Neural progenitor cell (in vitro differentiated cells): ENCODE measurements at regions not wholly inside any gene's neighbourhood (a gene's known extent, or its start where the extent isn't known, plus 50 kb on each side); places are given as distances from the start of the nearest gene placed in this dataset.
"Not testable (repeated sequence)": the region's sequence is repeated elsewhere in the genome, so short reads cannot be mapped to it uniquely, and the experiment has no call there.

Source experiments
- DNase-seq: peaks from one replicate; pipeline ENCODE4 v3.0.0-alpha.2; 2016; ENCODE audit warnings: low spot score
- H2AFZ ChIP-seq: fragments of 200-600 bp; sonication (generic); replicated peaks from 2 replicates; pipeline ENCODE4 v1.6.1; 2016; ENCODE audit warnings: antibody characterized with exemption
- H3F3A ChIP-seq: fragments of 200-600 bp; sonication (generic); 2 replicates; pipeline ENCODE4 v1.6.1; 2016; ENCODE audit warnings: antibody characterized with exemption, low read depth
- H3K27ac ChIP-seq: fragments of 200-600 bp; sonication (generic); 2 replicates; pipeline ENCODE4 v1.5.1; 2016; ENCODE audit warnings: mild to moderate bottlenecking
- H3K27me3 ChIP-seq: fragments of 200-600 bp; sonication (generic); 2 replicates; pipeline ENCODE4 v1.6.1; 2016; ENCODE audit warnings: mild to moderate bottlenecking, moderate library complexity
- H3K36me3 ChIP-seq: fragments of 200-600 bp; sonication (generic); 2 replicates; pipeline ENCODE4 v1.5.1; 2016
- H3K4me1 ChIP-seq: fragments of 200-600 bp; sonication (generic); 2 replicates; pipeline ENCODE4 v1.6.1; 2016; ENCODE audit warnings: mixed run types
- H3K4me2 ChIP-seq: fragments of 200-600 bp; sonication (generic); 2 replicates; pipeline ENCODE4 v1.6.1; 2016
- H3K4me3 ChIP-seq: fragments of 200-600 bp; sonication (generic); 2 replicates; pipeline ENCODE4 v1.5.1; 2016
- H3K79me2 ChIP-seq: fragments of 200-600 bp; sonication (generic); 2 replicates; pipeline ENCODE4 v1.6.1; 2016; ENCODE audit warnings: low read depth
- H3K9ac ChIP-seq: fragments of 200-600 bp; sonication (generic); 2 replicates; pipeline ENCODE4 v1.6.1; 2016
- H3K9me3 ChIP-seq: fragments of 200-600 bp; sonication (generic); 2 replicates; pipeline ENCODE4 v1.5.1; 2016; ENCODE audit warnings: low read depth
- H4K20me1 ChIP-seq: fragments of 200-600 bp; sonication (generic); 2 replicates; pipeline ENCODE4 v1.6.1; 2016; ENCODE audit warnings: low read depth
- H3K27ac Mint-ChIP-seq: 3 replicates; pipeline ENCODE4 v1.8.0; 2021; ENCODE audit warnings: mixed read lengths
- H3K27me3 Mint-ChIP-seq: 2 replicates; pipeline ENCODE4 v1.8.0; 2022; ENCODE audit warnings: low read depth, mild to moderate bottlenecking, inconsistent platforms, moderate library complexity, mixed read lengths; ENCODE audit not compliant: insufficient read depth
- H3K36me3 Mint-ChIP-seq: 3 replicates; pipeline ENCODE4 v1.8.0; 2021; ENCODE audit warnings: mixed read lengths
- H3K4me1 Mint-ChIP-seq: 3 replicates; pipeline ENCODE4 v1.8.0; 2021; ENCODE audit warnings: mixed read lengths
- H3K4me3 Mint-ChIP-seq: 3 replicates; pipeline ENCODE4 v1.8.0; 2021; ENCODE audit warnings: mild to moderate bottlenecking, moderate library complexity, mixed read lengths
- H3K9me3 Mint-ChIP-seq: 3 replicates; pipeline ENCODE4 v1.8.0; 2020; ENCODE audit warnings: mixed read lengths
- EZH2 ChIP-seq: fragments of 200-600 bp; sonication (generic); IDR thresholded peaks from 2 replicates; pipeline ENCODE4 v1.6.1; 2017; ENCODE audit warnings: antibody characterized with exemption, mild to moderate bottlenecking, moderate library complexity
- EZH2phosphoT487 ChIP-seq: fragments of 200-600 bp; sonication (generic); IDR thresholded peaks from 2 replicates; pipeline ENCODE4 v1.6.1; 2017; ENCODE audit warnings: antibody characterized with exemption
- TF ChIP-seq, protein P1 (sequence below): fragments of 200-600 bp; sonication (generic); IDR thresholded peaks from 2 replicates; pipeline ENCODE4 v1.5.1; 2017; ENCODE audit warnings: antibody characterized with exemption, mild to moderate bottlenecking

DNA sequence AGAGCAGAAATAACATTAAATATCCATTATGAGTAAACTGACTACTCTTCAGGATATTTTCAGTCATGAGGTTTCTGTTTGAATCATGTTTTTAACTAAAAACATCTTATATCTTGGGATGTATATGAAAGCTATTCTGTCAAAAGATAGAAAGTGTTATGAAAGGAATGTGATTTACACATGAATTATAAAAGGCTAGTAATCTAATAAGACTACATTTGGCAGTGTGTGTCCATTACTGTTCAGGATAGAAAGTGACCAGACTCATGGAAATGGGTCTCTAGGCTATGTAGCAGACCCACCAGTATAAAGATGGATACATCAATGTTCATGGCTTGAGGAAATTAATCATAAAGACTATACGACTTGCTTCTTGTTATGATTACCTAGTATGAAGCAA lies 1328.2 kb upstream of the NUDT12 start:
- Histone ChIP-seq H3K9ac (no peak overlapping the region), H3K4me3 (no peak overlapping the region), H3K79me2 (no peaks in the 10 kb centered on the region), H3K4me1 (no peaks in the 10 kb centered on the region), H3K4me2 (no peak overlapping the region), H3K27me3 (no peaks in the 10 kb centered on the region), H3F3A (no peaks in the 10 kb centered on the region), H3K9me3 (no peaks in the 10 kb centered on the region), H2AFZ (no peak overlapping the region), H3K27ac (no peak overlapping the region), H4K20me1 (no peaks in the 10 kb centered on the region), H3K36me3 (no peaks in the 10 kb centered on the region)
- no peaks in the 10 kb centered on the region for H3K36me3 Mint-ChIP-seq
- no peaks in the 10 kb centered on the region for H3K4me1 Mint-ChIP-seq
- TF ChIP-seq EZH2 (no peak), EZH2phosphoT487 (no peak)
- TF ChIP-seq, protein P1, sequence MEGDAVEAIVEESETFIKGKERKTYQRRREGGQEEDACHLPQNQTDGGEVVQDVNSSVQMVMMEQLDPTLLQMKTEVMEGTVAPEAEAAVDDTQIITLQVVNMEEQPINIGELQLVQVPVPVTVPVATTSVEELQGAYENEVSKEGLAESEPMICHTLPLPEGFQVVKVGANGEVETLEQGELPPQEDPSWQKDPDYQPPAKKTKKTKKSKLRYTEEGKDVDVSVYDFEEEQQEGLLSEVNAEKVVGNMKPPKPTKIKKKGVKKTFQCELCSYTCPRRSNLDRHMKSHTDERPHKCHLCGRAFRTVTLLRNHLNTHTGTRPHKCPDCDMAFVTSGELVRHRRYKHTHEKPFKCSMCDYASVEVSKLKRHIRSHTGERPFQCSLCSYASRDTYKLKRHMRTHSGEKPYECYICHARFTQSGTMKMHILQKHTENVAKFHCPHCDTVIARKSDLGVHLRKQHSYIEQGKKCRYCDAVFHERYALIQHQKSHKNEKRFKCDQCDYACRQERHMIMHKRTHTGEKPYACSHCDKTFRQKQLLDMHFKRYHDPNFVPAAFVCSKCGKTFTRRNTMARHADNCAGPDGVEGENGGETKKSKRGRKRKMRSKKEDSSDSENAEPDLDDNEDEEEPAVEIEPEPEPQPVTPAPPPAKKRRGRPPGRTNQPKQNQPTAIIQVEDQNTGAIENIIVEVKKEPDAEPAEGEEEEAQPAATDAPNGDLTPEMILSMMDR: no peak
- no peak overlapping the region for H3K4me3 Mint-ChIP-seq
- H3K27ac Mint-ChIP-seq: no peak overlapping the region
- no peaks in the 10 kb centered on the region for H3K27me3 Mint-ChIP-seq
- no peaks in the 10 kb centered on the region for H3K9me3 Mint-ChIP-seq
- no peak for DNase-seq

DNA sequence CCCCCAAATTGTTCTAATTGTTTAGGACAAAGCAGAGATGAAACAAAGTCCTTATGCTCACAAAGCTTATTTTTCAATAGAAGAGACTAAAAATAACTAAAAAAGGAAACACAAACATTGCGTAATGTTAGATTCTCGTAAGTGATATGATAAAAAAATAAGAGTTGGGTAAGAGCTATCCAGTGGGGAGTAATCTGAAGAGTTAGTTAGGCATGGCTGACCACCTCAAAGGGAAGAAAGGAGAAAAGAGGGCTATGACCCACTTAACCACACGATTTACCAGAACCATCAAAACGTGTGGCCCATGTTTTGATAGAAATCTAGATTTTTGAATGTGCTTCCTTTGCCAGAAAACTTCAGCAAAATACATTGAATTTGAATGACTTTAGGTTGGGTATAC lies 1296.8 kb upstream of the NUDT12 start:
- H3K27me3 Mint-ChIP-seq: no peaks in the 10 kb centered on the region
- no peak overlapping the region for H3K9ac ChIP-seq
- no peak overlapping the region for H3K27ac ChIP-seq
- no peaks in the 10 kb centered on the region for H3K36me3 Mint-ChIP-seq
- H3F3A ChIP-seq: no peaks in the 10 kb centered on the region
- no peaks in the 10 kb centered on the region for H3K9me3 ChIP-seq
- H2AFZ ChIP-seq: no peak overlapping the region
- H3K4me1 ChIP-seq: no peaks in the 10 kb centered on the region
- no peak for DNase-seq
- H3K9me3 Mint-ChIP-seq: no peaks in the 10 kb centered on the region
- H3K4me3 ChIP-seq: no peak overlapping the region
- H3K4me2 ChIP-seq: no peak overlapping the region
- no peak overlapping the region for H3K4me3 Mint-ChIP-seq
- TF ChIP-seq EZH2: no peak
- TF ChIP-seq, protein P1: no peak
- no peak for TF ChIP-seq EZH2phosphoT487
- H3K27ac Mint-ChIP-seq: no peak overlapping the region
- no peaks in the 10 kb centered on the region for H3K36me3 ChIP-seq
- no peaks in the 10 kb centered on the region for H4K20me1 ChIP-seq
- H3K4me1 Mint-ChIP-seq: no peaks in the 10 kb centered on the region
- H3K79me2 ChIP-seq: no peaks in the 10 kb centered on the region
- no peaks in the 10 kb centered on the region for H3K27me3 ChIP-seq

DNA sequence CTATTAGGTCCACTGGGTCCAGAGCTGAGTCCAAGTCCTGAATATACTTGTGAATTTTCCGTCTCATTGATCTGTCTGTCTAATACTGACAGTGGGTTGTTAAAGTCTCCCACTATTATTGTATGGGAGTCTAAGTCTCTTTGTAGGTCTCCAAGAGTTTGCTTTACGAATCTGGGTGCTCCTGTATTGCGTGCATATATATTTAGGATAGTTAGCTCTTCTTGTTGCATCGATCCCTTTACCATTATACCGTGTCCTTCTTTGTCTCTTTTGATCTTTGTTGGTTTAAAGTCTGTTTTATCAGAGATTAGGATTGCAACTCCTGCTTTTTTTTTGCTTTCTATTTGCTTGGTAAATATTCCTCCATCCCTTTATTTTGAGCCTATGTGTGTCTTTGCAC lies 1289.5 kb upstream of the NUDT12 start:
- peaks cover 18% of the 10 kb centered on the region for H3K9me3 Mint-ChIP-seq
- H3K9me3 ChIP-seq, DNase-seq, H3K4me2 ChIP-seq, H3K9ac ChIP-seq, H3F3A ChIP-seq, H3K27ac Mint-ChIP-seq, H3K27me3 Mint-ChIP-seq, H3K27ac ChIP-seq, H3K4me1 Mint-ChIP-seq, H3K4me1 ChIP-seq, H3K36me3 Mint-ChIP-seq, H3K79me2 ChIP-seq, H4K20me1 ChIP-seq, H3K27me3 ChIP-seq, H3K36me3 ChIP-seq, H3K4me3 Mint-ChIP-seq, H3K4me3 ChIP-seq, H2AFZ ChIP-seq: not testable (repeated sequence)

DNA sequence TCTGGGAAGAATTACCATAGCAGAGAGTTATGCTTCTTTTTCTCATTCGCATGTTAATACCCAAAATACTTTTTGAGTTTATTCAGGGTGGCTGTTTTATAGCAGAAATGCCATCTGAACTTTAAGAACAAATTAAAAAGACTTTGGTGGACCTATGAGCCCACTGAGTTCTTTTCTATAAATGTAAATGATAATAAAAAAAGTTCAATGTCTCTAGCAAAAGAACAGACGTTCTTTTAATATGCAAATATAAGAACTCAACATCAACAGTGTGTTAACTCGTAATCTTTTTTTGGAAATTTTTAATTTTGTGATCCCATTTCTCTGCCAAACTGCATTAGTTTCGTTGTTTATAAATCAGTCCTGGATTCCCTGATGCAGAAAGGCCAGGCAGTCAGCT lies 1283.0 kb upstream of the NUDT12 start:
- no peaks in the 10 kb centered on the region for H3K4me1 ChIP-seq
- H3K27ac Mint-ChIP-seq: no peak overlapping the region
- no peak overlapping the region for H3K4me2 ChIP-seq
- no peaks in the 10 kb centered on the region for H3K4me1 Mint-ChIP-seq
- no peaks in the 10 kb centered on the region for H3K79me2 ChIP-seq
- no peaks in the 10 kb centered on the region for H3K36me3 Mint-ChIP-seq
- no peaks in the 10 kb centered on the region for H3F3A ChIP-seq
- no peaks in the 10 kb centered on the region for H4K20me1 ChIP-seq
- no peaks in the 10 kb centered on the region for H3K27me3 Mint-ChIP-seq
- H3K4me3 ChIP-seq: no peak overlapping the region
- no peaks in the 10 kb centered on the region for H3K27me3 ChIP-seq
- peaks cover 7% of the 10 kb centered on the region for H3K9me3 Mint-ChIP-seq
- no peak overlapping the region for H3K4me3 Mint-ChIP-seq
- no peaks in the 10 kb centered on the region for H3K36me3 ChIP-seq
- no peak overlapping the region for H3K27ac ChIP-seq
- no peaks in the 10 kb centered on the region for H3K9me3 ChIP-seq
- no peak for DNase-seq
- H2AFZ ChIP-seq: no peak overlapping the region
- TF ChIP-seq EZH2 (no peak), EZH2phosphoT487 (no peak)
- TF ChIP-seq, protein P1: no peak
- H3K9ac ChIP-seq: no peak overlapping the region
